HEK293 (cell line): ENCODE measurements at regions not wholly inside any gene's neighbourhood (a gene's known extent, or its start where the extent isn't known, plus 50 kb on each side); places are given as distances from the start of the nearest gene placed in this dataset.

Source experiments
- REST ChIP-seq: fragments of 450-650 bp; formaldehyde crosslinking; IDR thresholded peaks from 2 replicates; pipeline ENCODE4 v1.5.1; 2016; ENCODE audit warnings: missing biosample characterization, missing genetic modification characterization
- ZNF76 ChIP-seq: fragments of 450-650 bp; formaldehyde crosslinking; IDR thresholded peaks from 2 replicates; pipeline ENCODE4; 2016; ENCODE audit warnings: low read depth, missing biosample characterization, missing genetic modification characterization, borderline replicate concordance

- TF ChIP-seq REST (tag by site-specific recombination) = no peak
- no peak for TF ChIP-seq ZNF76
These were observed 50.0 kb upstream of the ATP8B1 start (continued) for GRCh38 chr18:57853133-57853532.
